Liver (tissue), 7 donors: ENCODE measurements at regions not wholly inside any gene's neighbourhood (a gene's known extent, or its start where the extent isn't known, plus 50 kb on each side); places are given as distances from the start of the nearest gene placed in this dataset.
"Not testable (repeated sequence)": the region's sequence is repeated elsewhere in the genome, so short reads cannot be mapped to it uniquely, and the experiment has no call there.

Experiments
- DNase-seq: peaks from one replicate; pipeline ENCODE4 v3.0.0-alpha.2; 2017; ENCODE audit warnings: low spot score
- H3K27ac ChIP-seq, 2 donors: one replicate each; pipeline ENCODE4 v1.7.0; 2013; ENCODE audit warnings: inconsistent platforms in 2 of 2, low read length in 2 of 2, control low read depth in 1 of 2, low read depth in 1 of 2, mild to moderate bottlenecking in 1 of 2
- H3K27me3 ChIP-seq, 4 donors: one replicate each; pipeline versions ENCODE4 v1.6.1 to v1.7.0; 2013; ENCODE audit warnings: low read length in 3 of 4, inconsistent platforms in 1 of 4, mild to moderate bottlenecking in 1 of 4, moderate library complexity in 1 of 4; ENCODE audit not compliant: control insufficient read depth in 4 of 4, insufficient read depth in 4 of 4
- H3K36me3 ChIP-seq, 4 donors: one replicate each; pipeline versions ENCODE4 v1.6.1 to v1.7.0; 2013; ENCODE audit warnings: low read length in 3 of 4, mild to moderate bottlenecking in 3 of 4, low read depth in 1 of 4, moderate library complexity in 1 of 4; ENCODE audit not compliant: control insufficient read depth in 4 of 4, insufficient read depth in 3 of 4
- H3K4me1 ChIP-seq, 4 donors: one replicate each; pipeline versions ENCODE4 v1.6.1 to v1.7.0; 2013; ENCODE audit warnings: low read length in 3 of 4, mild to moderate bottlenecking in 3 of 4, moderate library complexity in 1 of 4; ENCODE audit not compliant: control insufficient read depth in 4 of 4, insufficient read depth in 4 of 4
- H3K4me3 ChIP-seq, 3 donors: one replicate each; pipeline versions ENCODE4 v1.6.1 to v1.7.0; 2013; ENCODE audit warnings: low read length in 3 of 3, control low read depth in 1 of 3, low read depth in 1 of 3, mild to moderate bottlenecking in 1 of 3
- H3K9ac ChIP-seq, 2 donors: one replicate each; pipeline ENCODE4 v1.7.0; 2013; ENCODE audit warnings: low read length in 2 of 2, mild to moderate bottlenecking in 2 of 2, moderate library complexity in 2 of 2, control low read depth in 1 of 2, low read depth in 1 of 2
- H3K9me3 ChIP-seq, 4 donors: one replicate each; pipeline versions ENCODE4 v1.6.1 to v1.7.0; 2013; ENCODE audit warnings: low read length in 3 of 4; ENCODE audit not compliant: control insufficient read depth in 4 of 4
- FOXA1 ChIP-seq: IDR thresholded peaks from 2 replicates; pipeline ENCODE4 v1.6.1; 2016; ENCODE audit warnings: antibody characterized with exemption
- HNF4A ChIP-seq, 2 donors: conservative IDR thresholded peaks; 2 replicates each; pipeline ENCODE4 v1.6.1; 2016; ENCODE audit warnings: antibody characterized with exemption in 2 of 2, mild to moderate bottlenecking in 2 of 2
- NR2F2 ChIP-seq: IDR thresholded peaks from 2 replicates; pipeline ENCODE4 v1.6.1; 2016; ENCODE audit warnings: antibody characterized with exemption
- RAD21 ChIP-seq, 2 donors: IDR thresholded peaks; 2 replicates each; pipeline ENCODE4 v1.6.1; 2016; ENCODE audit warnings: antibody characterized with exemption in 2 of 2, mild to moderate bottlenecking in 2 of 2
- RXRA ChIP-seq, 2 donors: IDR thresholded peaks; 2 replicates each; pipeline ENCODE4 v1.6.1; 2017 to 2018; ENCODE audit warnings: antibody characterized with exemption in 2 of 2, mild to moderate bottlenecking in 1 of 2
- SP1 ChIP-seq: IDR thresholded peaks from 2 replicates; pipeline ENCODE4 v1.6.1; 2018; ENCODE audit warnings: antibody characterized with exemption, mild to moderate bottlenecking
- TAF1 ChIP-seq: conservative IDR thresholded peaks from 2 replicates; pipeline ENCODE4 v1.6.1; 2016; ENCODE audit warnings: antibody characterized with exemption, mild to moderate bottlenecking
- YY1 ChIP-seq: IDR thresholded peaks from 2 replicates; pipeline ENCODE4 v1.6.1; 2016; ENCODE audit warnings: antibody characterized with exemption, mild to moderate bottlenecking
- ZBTB33 ChIP-seq: IDR thresholded peaks from 2 replicates; pipeline ENCODE4 v1.6.1; 2016; ENCODE audit warnings: antibody characterized with exemption
- WGBS: extraction: QIAGEN DNeasy Blood & Tissue Kit; methylation state at CpG from one replicate; pipeline ENCODE4 v1.1.7; 2013; 5-methylcytosine and 5-hydroxymethylcytosine counted together
- TF ChIP-seq, protein P1 (sequence below): IDR thresholded peaks from 2 replicates; pipeline ENCODE4 v1.6.1; 2016; ENCODE audit warnings: antibody characterized with exemption
- TF ChIP-seq, protein P2 (sequence below): IDR thresholded peaks from 2 replicates; pipeline ENCODE4 v1.6.1; 2016; ENCODE audit warnings: antibody characterized with exemption
- TF ChIP-seq, protein P3 (sequence below): IDR thresholded peaks from 2 replicates; pipeline ENCODE4 v1.6.1; 2016; ENCODE audit warnings: antibody characterized with exemption, mild to moderate bottlenecking
- donor health status: healthy.
- donor health status: healthy.
- donor health status: healthy.
- donor health status: healthy.

- Histone ChIP-seq H3K9ac (no peak overlapping the region), H3K27ac (no peak overlapping the region), H3K4me1 (no peaks in the 10 kb centered on the region), H3K9me3 (no peaks in the 10 kb centered on the region), H3K4me3 (no peak overlapping the region), H3K36me3 (no peaks in the 10 kb centered on the region), H3K27me3 (no peaks in the 10 kb centered on the region)
- DNase-seq, result no peak
- WGBS, result 45% methylated on average over 3 of the region's 3 CpGs
- TF ChIP-seq, protein P1, sequence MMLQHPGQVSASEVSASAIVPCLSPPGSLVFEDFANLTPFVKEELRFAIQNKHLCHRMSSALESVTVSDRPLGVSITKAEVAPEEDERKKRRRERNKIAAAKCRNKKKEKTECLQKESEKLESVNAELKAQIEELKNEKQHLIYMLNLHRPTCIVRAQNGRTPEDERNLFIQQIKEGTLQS, result no peak
- TF ChIP-seq YY1 (no peak), RAD21 (IDR thresholded peaks at IDR 0.05) (no peak), SP1 (no peak), HNF4A (conservative IDR thresholded peaks at IDR 0.05) (no peak), NR2F2 (no peak)
- TF ChIP-seq, protein P2, sequence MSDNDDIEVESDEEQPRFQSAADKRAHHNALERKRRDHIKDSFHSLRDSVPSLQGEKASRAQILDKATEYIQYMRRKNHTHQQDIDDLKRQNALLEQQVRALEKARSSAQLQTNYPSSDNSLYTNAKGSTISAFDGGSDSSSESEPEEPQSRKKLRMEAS, result no peak
These were observed 114.0 kb upstream of the BASP1 start for GRCh38 chr5:17103461-17103860.

DNA sequence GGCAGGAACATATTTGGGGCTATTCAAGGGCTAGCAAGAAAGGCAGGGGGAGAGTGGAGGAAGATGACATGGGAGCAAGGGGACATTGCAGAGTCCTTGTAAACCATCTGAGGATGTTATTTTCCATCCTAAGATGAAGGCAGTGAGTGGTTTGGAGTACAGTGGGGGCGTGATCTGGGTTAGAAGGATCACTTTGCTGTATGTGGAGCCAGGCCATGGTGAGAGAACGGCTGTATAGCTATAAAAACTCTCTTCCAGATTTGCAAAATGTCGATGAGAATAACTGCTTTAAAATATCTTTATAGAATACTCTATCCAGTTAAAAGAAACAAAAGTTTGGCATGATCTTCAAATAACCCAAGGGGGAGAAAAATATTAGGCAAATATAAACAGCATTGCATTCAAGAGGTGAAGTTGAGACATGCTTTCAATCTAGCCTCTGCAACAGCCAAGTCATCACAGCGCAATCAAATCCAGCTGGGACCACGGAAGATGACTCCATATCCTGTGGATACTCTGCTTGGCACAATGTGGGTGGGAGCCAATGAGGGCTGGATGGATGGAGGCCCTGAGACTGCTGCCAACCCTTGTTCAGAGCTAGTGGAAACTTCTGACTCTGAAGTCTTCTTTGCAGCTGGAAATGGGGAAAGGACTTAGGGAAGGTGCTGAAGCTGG, 111.5 kb upstream of the BASP1 start:
- H3K36me3 ChIP-seq, result no peaks in the 10 kb centered on the region
- WGBS, result 80% methylated on average over 5 of the region's 5 CpGs
- no peaks in the 10 kb centered on the region for H3K4me1 ChIP-seq
- DNase-seq, result no peak
- TF ChIP-seq FOXA1, result no peak
- TF ChIP-seq, protein P1, result no peak
- TF ChIP-seq TAF1, result no peak
- TF ChIP-seq YY1, result no peak
- no peak for TF ChIP-seq ZBTB33
- no peak for TF ChIP-seq SP1
- H3K9ac ChIP-seq, result no peak overlapping the region
- no peaks in the 10 kb centered on the region for H3K27me3 ChIP-seq
- H3K27ac ChIP-seq, result no peak overlapping the region
- no peak overlapping the region for H3K4me3 ChIP-seq
- no peaks in the 10 kb centered on the region for H3K9me3 ChIP-seq

DNA sequence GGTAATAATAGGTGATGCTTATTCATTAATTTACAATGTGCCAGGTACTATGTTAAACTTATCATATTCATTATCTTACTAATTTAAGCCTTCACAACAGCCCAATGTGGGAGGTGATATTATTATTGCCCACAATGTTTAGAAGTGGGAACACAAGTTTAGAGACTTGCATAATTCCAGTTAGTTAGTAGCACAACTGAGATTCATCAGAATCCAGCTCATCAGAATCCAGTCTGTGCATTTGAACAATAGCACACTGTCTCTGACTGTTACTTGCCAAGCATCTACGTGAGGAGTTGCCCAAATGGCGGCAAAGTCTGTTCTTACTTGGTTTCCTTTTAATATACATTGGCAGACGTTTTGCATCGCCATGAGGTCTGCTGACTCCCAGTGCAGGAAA, 110.9 kb upstream of the BASP1 start:
- no peaks in the 10 kb centered on the region for H3K4me1 ChIP-seq
- no peak overlapping the region for H3K9ac ChIP-seq
- no peaks in the 10 kb centered on the region for H3K36me3 ChIP-seq
- H3K27ac ChIP-seq, result no peak overlapping the region
- H3K4me3 ChIP-seq, result no peak overlapping the region
- no peaks in the 10 kb centered on the region for H3K9me3 ChIP-seq
- no peak for DNase-seq
- no peak for TF ChIP-seq TAF1
- no peaks in the 10 kb centered on the region for H3K27me3 ChIP-seq
- 80% methylated on average over 4 of the region's 4 CpGs for WGBS

GRCh38 chr5:17112091-17112716, 105.2 kb upstream of the BASP1 start:
- not testable (repeated sequence) for H3K4me1 ChIP-seq, DNase-seq, H3K27me3 ChIP-seq, H3K4me3 ChIP-seq, H3K36me3 ChIP-seq, H3K9ac ChIP-seq, H3K27ac ChIP-seq, H3K9me3 ChIP-seq
- TF ChIP-seq, protein P3, sequence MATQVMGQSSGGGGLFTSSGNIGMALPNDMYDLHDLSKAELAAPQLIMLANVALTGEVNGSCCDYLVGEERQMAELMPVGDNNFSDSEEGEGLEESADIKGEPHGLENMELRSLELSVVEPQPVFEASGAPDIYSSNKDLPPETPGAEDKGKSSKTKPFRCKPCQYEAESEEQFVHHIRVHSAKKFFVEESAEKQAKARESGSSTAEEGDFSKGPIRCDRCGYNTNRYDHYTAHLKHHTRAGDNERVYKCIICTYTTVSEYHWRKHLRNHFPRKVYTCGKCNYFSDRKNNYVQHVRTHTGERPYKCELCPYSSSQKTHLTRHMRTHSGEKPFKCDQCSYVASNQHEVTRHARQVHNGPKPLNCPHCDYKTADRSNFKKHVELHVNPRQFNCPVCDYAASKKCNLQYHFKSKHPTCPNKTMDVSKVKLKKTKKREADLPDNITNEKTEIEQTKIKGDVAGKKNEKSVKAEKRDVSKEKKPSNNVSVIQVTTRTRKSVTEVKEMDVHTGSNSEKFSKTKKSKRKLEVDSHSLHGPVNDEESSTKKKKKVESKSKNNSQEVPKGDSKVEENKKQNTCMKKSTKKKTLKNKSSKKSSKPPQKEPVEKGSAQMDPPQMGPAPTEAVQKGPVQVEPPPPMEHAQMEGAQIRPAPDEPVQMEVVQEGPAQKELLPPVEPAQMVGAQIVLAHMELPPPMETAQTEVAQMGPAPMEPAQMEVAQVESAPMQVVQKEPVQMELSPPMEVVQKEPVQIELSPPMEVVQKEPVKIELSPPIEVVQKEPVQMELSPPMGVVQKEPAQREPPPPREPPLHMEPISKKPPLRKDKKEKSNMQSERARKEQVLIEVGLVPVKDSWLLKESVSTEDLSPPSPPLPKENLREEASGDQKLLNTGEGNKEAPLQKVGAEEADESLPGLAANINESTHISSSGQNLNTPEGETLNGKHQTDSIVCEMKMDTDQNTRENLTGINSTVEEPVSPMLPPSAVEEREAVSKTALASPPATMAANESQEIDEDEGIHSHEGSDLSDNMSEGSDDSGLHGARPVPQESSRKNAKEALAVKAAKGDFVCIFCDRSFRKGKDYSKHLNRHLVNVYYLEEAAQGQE, result peak; percentile 19
- TF ChIP-seq RXRA (IDR thresholded peaks at IDR 0.05) (peak in 1 of 2 donors; percentile 8), NR2F2 (peak; percentile 71)
- 64% methylated on average over 3 of the region's 3 CpGs for WGBS
